ENCODE measurements at regions not wholly inside any gene's neighbourhood (a gene's known extent, or its start where the extent isn't known, plus 50 kb on each side); places are given as distances from the start of the nearest gene placed in this dataset.
"Not testable (repeated sequence)": the region's sequence is repeated elsewhere in the genome, so short reads cannot be mapped to it uniquely, and the experiment has no call there.

GRCh38 chr5:13212886-13213285 lies 731.6 kb downstream of the DNAH5 start:
- no peak for DNase-seq
- Mint-ChIP-seq H3K27ac (no peak overlapping the region), H3K36me3 (ENCODE audit: low read depth) (no peaks in the 10 kb centered on the region), H3K27me3 (ENCODE audit: insufficient read depth) (no peaks in the 10 kb centered on the region), H3K4me1 (ENCODE audit: low read depth) (no peaks in the 10 kb centered on the region), H3K4me3 (no peak overlapping the region), H3K9me3 (peaks cover 9% of the 10 kb centered on the region)
- no peak for TF ChIP-seq CTCF (IDR thresholded peaks at IDR 0.05)

GRCh38 chr5:13211064-13211463 lies 733.4 kb downstream of the DNAH5 start:
- H3K4me3 Mint-ChIP-seq, result no peak overlapping the region
- no peak for DNase-seq
- no peak overlapping the region for H3K27ac Mint-ChIP-seq
- peaks cover 9% of the 10 kb centered on the region for H3K9me3 Mint-ChIP-seq
- no peak for TF ChIP-seq CTCF (IDR thresholded peaks at IDR 0.05)
- no peaks in the 10 kb centered on the region for H3K36me3 Mint-ChIP-seq (ENCODE audit: low read depth)
- H3K4me1 Mint-ChIP-seq (ENCODE audit: low read depth), result no peaks in the 10 kb centered on the region
- no peaks in the 10 kb centered on the region for H3K27me3 Mint-ChIP-seq (ENCODE audit: insufficient read depth)

- H3K4me3 Mint-ChIP-seq, result no peak overlapping the region
- H3K27ac Mint-ChIP-seq, result no peak overlapping the region
- H3K36me3 Mint-ChIP-seq (ENCODE audit: low read depth), result no peaks in the 10 kb centered on the region
- no peak for DNase-seq
- TF ChIP-seq CTCF (IDR thresholded peaks at IDR 0.05), result no peak
- H3K27me3 Mint-ChIP-seq (ENCODE audit: insufficient read depth), result no peaks in the 10 kb centered on the region
- H3K4me1 Mint-ChIP-seq (ENCODE audit: low read depth), result no peaks in the 10 kb centered on the region
- H3K9me3 Mint-ChIP-seq, result peaks cover 21% of the 10 kb centered on the region
Observed at GRCh38 chr5:13207112-13207511, 737.4 kb downstream of the DNAH5 start.

- DNase-seq, result no peak
- H3K4me1 Mint-ChIP-seq (ENCODE audit: low read depth), result no peaks in the 10 kb centered on the region
- no peaks in the 10 kb centered on the region for H3K27me3 Mint-ChIP-seq (ENCODE audit: insufficient read depth)
- no peaks in the 10 kb centered on the region for H3K36me3 Mint-ChIP-seq (ENCODE audit: low read depth)
- H3K27ac Mint-ChIP-seq, result no peak overlapping the region
- TF ChIP-seq CTCF (IDR thresholded peaks at IDR 0.05), result no peak
- H3K4me3 Mint-ChIP-seq, result no peak overlapping the region
- peaks cover 42% of the 10 kb centered on the region for H3K9me3 Mint-ChIP-seq
Observed at GRCh38 chr5:13201022-13201421, 743.5 kb downstream of the DNAH5 start.

- not testable (repeated sequence) for H3K27me3 Mint-ChIP-seq (ENCODE audit: insufficient read depth); H3K36me3 Mint-ChIP-seq (ENCODE audit: low read depth); H3K27ac Mint-ChIP-seq; H3K4me1 Mint-ChIP-seq (ENCODE audit: low read depth); DNase-seq; H3K4me3 Mint-ChIP-seq
- H3K9me3 Mint-ChIP-seq, result peaks cover 43% of the 10 kb centered on the region
Observed at GRCh38 chr5:13198226-13198625, 746.3 kb downstream of the DNAH5 start.

GRCh38 chr5:13189532-13189931 lies 755.0 kb downstream of the DNAH5 start:
- no peaks in the 10 kb centered on the region; the same call in 1 of the 2 replicates for H3K36me3 Mint-ChIP-seq (ENCODE audit: low read depth)
- peaks cover 45% of the 10 kb centered on the region for H3K9me3 Mint-ChIP-seq
- H3K27ac Mint-ChIP-seq, result no peak overlapping the region
- no peak for TF ChIP-seq CTCF (IDR thresholded peaks at IDR 0.05)
- no peak overlapping the region for H3K4me3 Mint-ChIP-seq
- no peak for DNase-seq
- no peaks in the 10 kb centered on the region for H3K27me3 Mint-ChIP-seq (ENCODE audit: insufficient read depth)
- H3K4me1 Mint-ChIP-seq (ENCODE audit: low read depth), result no peaks in the 10 kb centered on the region
